ENCODE measurements at regions not wholly inside any gene's neighbourhood (a gene's known extent, or its start where the extent isn't known, plus 50 kb on each side); places are given as distances from the start of the nearest gene placed in this dataset.

GRCh38 chr15:39501366-39502081, 79.4 kb upstream of the THBS1 start:
- Histone ChIP-seq H3K27ac (ENCODE audit: low read depth in 1 of 2, low read length in 2 of 2) (no peak overlapping the region), H3K4me3 (ENCODE audit: low read length) (no peak overlapping the region), H3K4me1 (ENCODE audit: insufficient read depth, low read length) (no peaks in the 10 kb centered on the region), H3K27me3 (ENCODE audit: control insufficient read depth in 1 of 2, insufficient read depth in 2 of 2, low read length in 2 of 2) (no peaks in the 10 kb centered on the region), H3K36me3 (ENCODE audit: insufficient read depth, low read length) (no peaks in the 10 kb centered on the region), H3K9me3 (ENCODE audit: control insufficient read depth in 1 of 2, insufficient read depth in 1 of 2, low read length in 2 of 2) (no peaks in the 10 kb centered on the region)
- Mint-ChIP-seq H3K4me3 (no peak overlapping the region), H3K27me3 (no peaks in the 10 kb centered on the region), H3K9me3 (no peaks in the 10 kb centered on the region), H3K27ac (no peak overlapping the region), H3K4me1 (ENCODE audit: low read depth) (no peaks in the 10 kb centered on the region), H3K36me3 (ENCODE audit: low read depth) (no peaks in the 10 kb centered on the region)
- ChIA-PET POLR2A (no interaction called here), CTCF (no interaction called here)
- ATAC-seq (ENCODE audit: poor library complexity) (no peak), DNase-seq (no peak)
- no peak for TF ChIP-seq CTCF (IDR thresholded peaks at IDR 0.05)
- intact Hi-C loops (cut with DNase I, micrococcal nuclease): no loop called here

- H3K27me3 Mint-ChIP-seq: no peaks in the 10 kb centered on the region
- DNase-seq (no peak), ATAC-seq (ENCODE audit: poor library complexity) (no peak)
- no peaks in the 10 kb centered on the region for H3K27me3 ChIP-seq (ENCODE audit: control insufficient read depth in 1 of 2, insufficient read depth in 2 of 2, low read length in 2 of 2)
- no peak overlapping the region for H3K4me3 Mint-ChIP-seq
- intact Hi-C loops (cut with DNase I, micrococcal nuclease): no loop called here
- no peaks in the 10 kb centered on the region for H3K9me3 Mint-ChIP-seq
- no peak overlapping the region for H3K27ac ChIP-seq (ENCODE audit: low read depth in 1 of 2, low read length in 2 of 2)
- ChIA-PET POLR2A (no interaction called here), CTCF (no interaction called here)
- no peaks in the 10 kb centered on the region for H3K4me1 ChIP-seq (ENCODE audit: insufficient read depth, low read length)
- no peak overlapping the region for H3K4me3 ChIP-seq (ENCODE audit: low read length)
- H3K27ac Mint-ChIP-seq: no peak overlapping the region
- no peaks in the 10 kb centered on the region for H3K36me3 Mint-ChIP-seq (ENCODE audit: low read depth)
- H3K36me3 ChIP-seq (ENCODE audit: insufficient read depth, low read length): no peaks in the 10 kb centered on the region
- TF ChIP-seq CTCF (IDR thresholded peaks at IDR 0.05): no peak
- H3K9me3 ChIP-seq (ENCODE audit: control insufficient read depth in 1 of 2, insufficient read depth in 1 of 2, low read length in 2 of 2): no peaks in the 10 kb centered on the region
- no peaks in the 10 kb centered on the region for H3K4me1 Mint-ChIP-seq (ENCODE audit: low read depth)
These were observed 78.8 kb upstream of the THBS1 start for GRCh38 chr15:39502082-39502447.

GRCh38 chr15:39502611-39503195, 78.2 kb upstream of the THBS1 start:
- CTCF ChIA-PET: no interaction called here
- Histone ChIP-seq H3K27me3 (ENCODE audit: control insufficient read depth in 1 of 2, insufficient read depth in 2 of 2, low read length in 2 of 2) (peaks cover 0 to 6% of the 10 kb centered on the region in 2 experiments), H3K27ac (ENCODE audit: low read depth in 1 of 2, low read length in 2 of 2) (no peak overlapping the region), H3K9me3 (ENCODE audit: control insufficient read depth in 1 of 2, insufficient read depth in 1 of 2, low read length in 2 of 2) (no peaks in the 10 kb centered on the region), H3K4me1 (ENCODE audit: insufficient read depth, low read length) (no peaks in the 10 kb centered on the region), H3K4me3 (ENCODE audit: low read length) (no peak overlapping the region), H3K36me3 (ENCODE audit: insufficient read depth, low read length) (no peaks in the 10 kb centered on the region)
- Mint-ChIP-seq H3K9me3 (no peaks in the 10 kb centered on the region), H3K4me1 (ENCODE audit: low read depth) (no peaks in the 10 kb centered on the region), H3K4me3 (no peak overlapping the region), H3K36me3 (ENCODE audit: low read depth) (no peaks in the 10 kb centered on the region), H3K27ac (no peak overlapping the region), H3K27me3 (no peaks in the 10 kb centered on the region)
- no peak for ATAC-seq (ENCODE audit: poor library complexity)
- intact Hi-C loops (cut with DNase I, micrococcal nuclease): no loop called here
- POLR2A ChIA-PET: no interaction called here
- no peak for DNase-seq
- TF ChIP-seq CTCF (IDR thresholded peaks at IDR 0.05): no peak

Data from CD4-positive, alpha-beta T cell (primary cell).